ENCODE measurements at regions not wholly inside any gene's neighbourhood (a gene's known extent, or its start where the extent isn't known, plus 50 kb on each side); places are given as distances from the start of the nearest gene placed in this dataset.

- no peak for DNase-seq
These were observed 349.6 kb downstream of the LMO4 start for GRCh38 chr1:87678266-87678665.

GRCh38 chr1:87682565-87682964 lies 353.9 kb downstream of the LMO4 start:
- no peak for DNase-seq

GRCh38 chr1:87683196-87683956 lies 354.7 kb downstream of the LMO4 start:
- DNase-seq: peak in 1 of 51 donors; percentile 12

- DNase-seq: peak in 10 of 51 donors; percentile 1 to 27 (median 3)
These were observed 355.5 kb downstream of the LMO4 start for GRCh38 chr1:87684194-87684593.

GRCh38 chr1:87684713-87685205 lies 356.1 kb downstream of the LMO4 start:
- DNase-seq: peak in 5 of 51 donors; percentile 1 to 27 (median 2)

- DNase-seq: no peak
These were observed 356.8 kb downstream of the LMO4 start for GRCh38 chr1:87685311-87686135.

GRCh38 chr1:87686136-87686495 lies 357.4 kb downstream of the LMO4 start:
- DNase-seq: no peak

GRCh38 chr1:87686671-87687070 lies 358.0 kb downstream of the LMO4 start:
- DNase-seq: no peak

- DNase-seq: no peak
These were observed 359.5 kb downstream of the LMO4 start for GRCh38 chr1:87688136-87688535.

GRCh38 chr1:87689487-87689886 lies 360.8 kb downstream of the LMO4 start:
- DNase-seq: no peak

GRCh38 chr1:87696483-87696882 lies 367.8 kb downstream of the LMO4 start:
- DNase-seq: no peak

GRCh38 chr1:87702455-87702854 lies 373.8 kb downstream of the LMO4 start:
- no peak for DNase-seq

GRCh38 chr1:87705233-87705632 lies 376.6 kb downstream of the LMO4 start:
- DNase-seq: no peak

GRCh38 chr1:87706203-87706602 lies 377.5 kb downstream of the LMO4 start:
- DNase-seq: no peak

- no peak for DNase-seq
These were observed 378.1 kb downstream of the LMO4 start for GRCh38 chr1:87706779-87707228.

- DNase-seq: no peak
These were observed 378.7 kb downstream of the LMO4 start for GRCh38 chr1:87707411-87707810.

GRCh38 chr1:87712261-87713010 lies 383.8 kb downstream of the LMO4 start:
- no peak for DNase-seq

GRCh38 chr1:87714278-87714677 lies 385.6 kb downstream of the LMO4 start:
- no peak for DNase-seq

- DNase-seq: no peak
These were observed 386.4 kb downstream of the LMO4 start for GRCh38 chr1:87715052-87715451.

- no peak for DNase-seq
These were observed 386.8 kb downstream of the LMO4 start for GRCh38 chr1:87715471-87715870.

GRCh38 chr1:87717157-87717670 lies 388.5 kb downstream of the LMO4 start:
- no peak for DNase-seq
